ENCODE measurements at regions not wholly inside any gene's neighbourhood (a gene's known extent, or its start where the extent isn't known, plus 50 kb on each side); places are given as distances from the start of the nearest gene placed in this dataset.
"Not testable (repeated sequence)": the region's sequence is repeated elsewhere in the genome, so short reads cannot be mapped to it uniquely, and the experiment has no call there.

DNA sequence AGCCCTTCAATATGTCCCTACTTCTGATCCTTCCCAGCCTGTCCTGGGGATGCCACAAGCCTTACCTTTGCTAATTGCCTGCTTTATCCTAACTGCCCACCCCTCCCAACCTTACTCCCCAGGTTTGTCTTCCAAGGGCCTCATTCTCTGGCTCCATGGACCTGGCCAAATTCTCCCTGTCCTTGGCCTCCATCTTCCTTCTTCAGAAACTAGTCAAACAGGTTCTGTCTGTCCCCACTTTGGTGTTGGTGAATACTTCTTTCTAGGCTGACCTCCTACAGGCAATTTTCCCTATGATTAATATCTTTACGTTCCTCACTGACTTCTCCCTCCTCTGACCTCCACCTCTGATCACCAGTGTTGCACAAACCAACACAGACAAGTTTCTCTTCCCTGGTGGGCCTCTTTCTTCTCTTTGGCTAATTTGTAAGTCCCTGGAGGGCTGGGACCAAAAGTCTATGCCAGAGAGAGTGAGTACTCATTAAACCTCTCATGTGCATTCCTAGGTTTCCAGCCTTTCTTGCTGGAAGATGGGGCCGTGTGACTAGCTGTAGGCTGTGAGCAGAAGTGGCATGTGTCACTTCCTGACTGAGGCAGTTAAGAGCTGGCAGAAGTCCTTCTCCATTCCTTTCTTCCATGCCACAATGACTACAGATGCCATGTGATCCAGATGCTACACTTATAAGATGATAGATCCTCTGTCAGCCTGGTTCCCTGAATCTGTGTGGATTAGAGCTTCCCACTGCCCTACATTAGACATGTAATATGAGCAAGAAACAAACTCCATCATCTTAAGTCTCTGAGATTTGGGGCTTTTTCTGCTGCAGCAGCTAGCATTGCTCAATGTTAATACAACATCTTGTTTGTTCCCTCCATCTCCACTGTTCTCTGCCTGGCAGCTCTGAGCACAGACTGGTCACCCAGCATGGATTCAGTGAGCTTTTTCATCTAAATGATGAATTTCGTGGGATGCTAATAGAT, 382.7 kb downstream of the RPS24 start:
- no peak for DNase-seq (ENCODE audit: low spot score)

DNA sequence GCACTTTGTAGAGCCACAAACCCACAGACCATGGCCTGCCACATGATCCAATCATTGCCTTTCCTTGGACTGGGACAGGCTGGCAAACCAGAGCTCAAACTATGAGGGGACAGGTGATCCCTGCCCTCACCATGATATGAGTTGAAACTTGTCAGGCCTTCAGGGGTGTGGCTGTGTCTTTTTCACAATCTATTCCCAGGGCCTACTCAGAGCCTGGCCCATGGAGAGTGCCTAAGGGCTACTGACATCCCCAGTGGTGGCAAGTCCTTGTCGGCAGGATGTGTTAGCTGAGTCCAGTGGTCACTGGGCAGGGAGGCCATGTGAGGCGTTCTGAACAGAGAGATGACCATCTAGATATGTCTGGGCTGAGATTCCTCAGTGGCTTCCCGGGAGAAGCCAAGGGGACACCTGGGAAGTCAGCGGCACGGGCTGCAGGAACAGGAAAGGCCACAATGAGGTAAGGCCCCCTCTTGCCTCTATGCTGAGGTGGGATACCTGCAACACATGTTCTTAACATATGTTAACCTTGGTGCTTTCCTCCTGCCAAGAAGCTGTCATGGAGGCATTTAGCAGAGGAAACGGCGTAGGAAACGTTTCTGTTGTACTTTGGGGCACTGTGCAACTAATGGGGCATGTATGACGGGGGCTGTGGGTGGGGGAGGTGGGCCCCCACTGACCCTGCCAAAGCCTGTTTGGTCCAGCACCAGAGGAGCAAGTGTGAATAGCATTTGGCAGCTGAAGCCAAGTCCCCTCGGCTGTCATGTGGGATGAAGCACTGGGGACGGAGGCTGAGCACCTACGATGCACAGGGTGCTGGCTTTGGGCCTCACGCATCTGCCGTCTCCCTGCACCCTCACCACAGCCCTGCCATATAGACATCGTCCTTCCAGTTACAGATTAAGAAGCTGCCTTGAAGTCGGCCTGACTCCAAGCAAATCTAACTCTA, 384.0 kb downstream of the RPS24 start:
- DNase-seq (ENCODE audit: low spot score): no peak

DNA sequence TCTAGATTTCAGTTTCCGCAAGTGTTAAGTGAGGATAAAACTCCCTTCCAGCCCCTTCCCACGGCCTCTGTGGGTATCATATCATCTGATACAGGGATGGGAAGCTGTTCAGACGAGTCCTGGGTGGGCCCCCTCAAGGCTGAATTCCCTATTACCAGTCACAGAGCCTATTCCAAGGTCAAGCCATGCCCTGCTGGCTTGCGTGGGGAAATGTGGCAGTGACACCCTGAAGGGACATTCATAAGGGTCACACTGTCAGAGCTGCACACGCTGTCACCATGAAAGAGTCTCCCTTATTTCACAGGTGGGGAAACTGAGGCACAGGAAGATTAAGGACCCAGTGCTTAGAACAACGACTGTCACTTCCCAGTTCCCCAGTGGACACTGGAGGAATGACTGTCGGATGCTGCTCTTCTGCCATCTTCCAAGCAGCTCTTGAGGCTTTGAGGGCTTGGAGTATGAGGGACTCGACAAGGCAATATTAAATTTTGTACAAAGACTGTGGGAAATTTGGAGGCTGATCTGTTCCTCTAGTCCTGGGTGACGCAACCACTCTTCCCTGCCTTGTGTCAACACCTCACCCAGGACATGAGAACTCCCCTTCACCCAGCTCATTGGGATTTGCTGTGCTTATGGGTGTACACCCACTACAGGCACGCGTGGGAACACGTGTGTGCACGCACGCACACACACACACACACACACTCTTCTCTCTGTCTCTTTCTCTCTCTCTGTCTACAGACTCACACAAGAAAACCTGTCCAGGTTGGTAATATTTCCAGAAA, 386.0 kb downstream of the RPS24 start:
- no peak for DNase-seq (ENCODE audit: low spot score)

DNA sequence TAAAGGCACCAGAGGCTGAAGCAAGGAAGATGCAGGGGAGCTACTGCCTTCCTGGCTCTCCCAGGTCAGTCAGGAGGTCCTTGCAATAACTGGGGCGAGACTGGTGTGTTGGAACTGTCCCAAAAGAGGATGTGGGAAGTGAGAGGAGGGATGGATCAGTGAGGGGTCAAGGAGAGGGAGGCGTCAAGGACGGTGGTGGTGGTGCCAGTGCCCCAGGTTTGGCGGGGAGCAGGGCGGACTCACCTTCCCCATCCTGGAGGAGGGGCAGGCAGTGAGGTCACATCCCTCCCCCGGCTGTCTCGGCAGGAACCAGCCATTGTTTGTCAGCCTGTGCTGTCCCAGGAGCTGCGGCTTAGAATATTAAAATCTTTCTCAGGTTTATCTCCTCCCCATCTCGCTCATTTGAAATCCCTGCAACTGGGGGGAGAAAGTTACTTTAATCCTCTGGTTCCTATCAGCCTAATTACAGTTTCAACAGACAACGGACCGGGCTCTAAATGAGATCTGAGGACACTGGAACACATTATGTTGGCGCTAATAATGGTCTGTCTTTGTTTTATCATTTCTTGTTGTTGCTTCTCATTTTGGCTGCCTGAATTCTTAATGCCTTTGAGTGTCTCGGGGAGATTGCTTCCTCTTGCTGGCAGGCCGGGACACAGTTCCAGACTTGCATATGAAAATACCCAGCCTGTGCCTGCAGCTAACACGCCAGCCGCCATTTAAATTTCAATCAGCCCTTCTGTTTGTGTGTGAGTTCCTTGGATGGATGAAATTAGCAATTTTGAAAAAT, 387.5 kb downstream of the RPS24 start:
- DNase-seq (ENCODE audit: low spot score): no peak

DNA sequence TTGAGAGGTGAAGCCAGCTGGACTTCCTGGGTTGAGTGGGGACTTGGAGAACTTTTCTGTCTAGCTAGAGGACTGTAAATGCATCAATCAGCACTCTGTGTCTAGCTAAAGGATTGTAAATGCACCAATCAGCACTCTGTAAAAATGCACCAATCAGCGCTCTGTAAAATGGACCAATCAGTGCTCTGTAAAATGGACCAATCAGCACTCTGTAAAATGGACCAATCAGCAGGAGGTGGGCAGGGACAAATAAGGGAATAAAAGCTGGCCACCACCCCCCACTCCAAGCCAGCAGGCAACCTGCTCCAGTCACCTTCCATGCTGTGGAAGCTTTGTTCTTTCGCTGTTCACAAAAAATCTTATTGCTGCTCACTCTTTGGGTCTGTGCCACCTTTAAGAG, 390.4 kb downstream of the RPS24 start:
- DNase-seq (ENCODE audit: low spot score): not testable (repeated sequence)

DNA sequence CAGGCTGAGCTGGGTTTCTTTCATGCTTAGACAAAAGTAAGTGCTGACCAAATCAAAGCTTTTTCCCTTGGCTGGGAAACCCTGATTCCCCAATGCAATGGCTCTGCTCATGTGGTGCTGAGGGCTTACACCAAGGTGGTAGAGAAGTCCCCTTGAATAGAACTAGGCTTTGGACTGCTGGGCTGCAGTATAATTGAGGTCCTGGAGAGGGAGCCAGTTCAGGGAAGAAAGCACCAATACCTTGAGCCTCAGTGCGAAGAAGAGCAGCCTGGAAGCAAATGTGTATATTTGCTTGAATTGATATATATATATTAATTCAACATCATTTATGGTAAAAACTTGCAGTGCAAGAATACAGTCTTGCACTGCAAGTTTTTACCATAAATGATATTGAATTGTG, 391.1 kb downstream of the RPS24 start:
- no peak for DNase-seq (ENCODE audit: low spot score)

DNA sequence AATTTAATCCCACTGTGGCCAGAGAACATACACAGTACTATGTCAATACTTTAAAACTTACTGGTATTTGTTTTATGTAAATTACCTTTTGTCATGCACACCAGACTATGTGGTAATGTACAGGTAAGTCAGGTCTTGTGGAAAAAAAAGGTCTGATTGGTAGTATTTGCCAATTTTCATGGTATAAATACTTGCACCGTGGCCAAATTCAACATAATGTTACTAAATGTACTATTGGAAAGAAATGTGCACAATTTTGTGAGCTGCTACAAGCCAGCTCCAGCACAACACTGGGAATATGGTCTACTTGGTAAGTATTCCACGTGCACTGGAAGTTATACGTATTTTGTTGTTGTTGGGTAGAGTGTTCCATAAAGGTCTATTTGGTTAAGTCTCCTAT, 392.5 kb downstream of the RPS24 start:
- DNase-seq (ENCODE audit: low spot score): no peak

DNA sequence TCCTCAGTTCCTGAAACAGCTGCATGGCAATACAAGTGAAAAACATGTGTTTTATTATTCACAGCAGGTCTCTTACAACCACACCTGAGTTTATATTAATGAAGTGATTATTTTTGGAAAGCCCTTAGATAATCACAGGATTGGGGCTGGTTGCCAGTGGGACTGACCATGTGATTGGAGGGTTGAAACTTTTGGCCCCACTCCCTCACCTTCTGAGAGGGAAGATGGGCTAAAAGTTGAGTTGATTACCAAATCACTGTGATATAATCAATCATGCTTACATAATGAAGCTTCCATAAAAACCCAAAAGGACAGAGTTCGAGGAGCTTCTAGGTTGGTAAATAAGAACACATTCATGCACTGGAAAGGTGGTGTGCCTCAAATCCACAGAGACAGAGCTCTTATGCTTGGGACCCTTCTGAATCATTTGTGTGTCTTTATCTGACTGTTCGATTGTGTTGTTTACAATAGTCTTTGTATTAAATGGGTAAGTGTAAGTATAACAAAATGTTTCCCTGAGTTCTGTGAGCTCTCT, 393.9 kb downstream of the RPS24 start:
- DNase-seq (ENCODE audit: low spot score): no peak

DNA sequence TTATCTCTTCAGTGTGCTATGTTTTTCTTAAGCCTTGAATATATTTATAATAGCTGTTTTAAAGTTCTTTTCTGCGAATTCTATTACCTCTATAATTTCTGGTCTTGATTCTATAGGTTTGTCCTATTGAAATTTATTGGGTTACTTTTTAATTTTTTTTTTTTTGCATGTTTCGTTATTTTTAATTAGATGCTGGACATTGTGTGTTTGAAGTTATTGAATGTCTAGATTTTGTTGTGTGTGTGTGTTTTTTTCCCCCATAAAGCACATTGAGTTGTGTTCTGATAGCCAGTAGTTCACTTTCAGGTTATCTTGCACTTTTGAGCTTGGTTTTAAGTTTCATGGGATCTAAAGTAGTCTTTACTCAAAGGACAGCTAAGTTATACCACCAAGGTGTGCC, 394.9 kb downstream of the RPS24 start:
- DNase-seq (ENCODE audit: low spot score): no peak

DNA sequence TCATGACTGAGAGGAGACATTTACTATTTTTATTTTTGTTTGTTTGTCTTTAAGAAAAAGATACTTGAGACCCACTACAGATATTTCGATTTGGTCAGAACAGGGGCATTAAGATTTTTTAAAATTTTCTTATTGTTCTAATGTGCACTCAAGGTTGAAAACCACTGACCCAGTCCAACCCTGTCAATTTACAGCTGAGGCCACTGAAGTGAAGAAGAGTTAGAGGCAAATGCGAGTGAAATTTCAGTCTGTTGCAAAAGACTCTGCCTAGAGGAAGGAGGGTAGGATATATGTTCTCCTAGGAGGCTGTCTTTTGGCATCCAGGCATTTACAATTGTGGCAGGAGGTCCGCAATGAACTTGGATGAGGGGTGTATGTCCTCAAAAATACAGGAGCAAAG, 396.3 kb downstream of the RPS24 start:
- no peak for DNase-seq (ENCODE audit: low spot score)

DNA sequence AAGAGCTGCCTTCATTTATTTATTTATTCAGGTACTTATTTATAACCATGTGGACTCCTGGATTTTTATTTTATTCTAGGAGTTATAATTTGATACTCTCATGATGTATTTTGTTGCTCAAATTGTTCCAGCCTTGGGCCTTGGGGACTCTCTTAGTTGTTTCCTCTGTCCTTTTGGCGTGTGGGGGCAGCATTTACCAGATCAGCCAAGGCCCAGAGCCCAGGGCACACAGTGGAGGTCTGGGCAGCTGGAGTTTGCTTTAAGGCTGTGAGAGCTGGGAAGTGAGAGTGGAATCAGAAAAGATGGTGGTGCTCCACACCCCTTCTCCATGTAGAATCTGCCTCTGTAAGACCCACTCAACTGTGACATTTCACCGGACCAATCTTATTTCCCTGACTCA, 398.9 kb downstream of the RPS24 start:
- DNase-seq (ENCODE audit: low spot score): no peak

DNA sequence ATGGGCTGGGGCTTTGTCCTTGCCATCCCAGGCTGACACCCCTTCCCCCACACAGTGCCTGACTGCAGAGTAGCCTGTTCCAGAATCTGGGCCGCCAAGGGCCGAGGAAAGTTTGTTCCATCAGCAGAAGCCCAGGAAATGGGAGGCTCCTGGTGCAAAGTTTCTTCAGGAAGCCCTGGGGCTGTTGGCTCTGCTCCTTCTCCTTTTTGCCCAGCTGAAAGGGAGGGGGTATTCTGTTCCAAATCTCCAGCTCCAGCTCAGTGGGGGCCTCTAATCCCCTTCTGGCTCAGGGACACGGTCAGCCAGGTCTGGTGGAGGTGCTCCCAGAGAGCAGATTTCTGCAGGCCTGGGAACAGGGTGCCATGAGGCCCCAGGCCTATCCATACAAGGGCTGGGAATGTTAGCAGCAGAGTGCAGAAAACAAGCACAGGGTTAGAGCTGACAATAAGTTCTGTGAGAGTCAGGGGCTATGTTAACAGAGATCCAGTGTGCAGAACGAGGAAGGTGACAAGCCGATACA, 399.5 kb downstream of the RPS24 start:
- no peak for DNase-seq (ENCODE audit: low spot score)

DNA sequence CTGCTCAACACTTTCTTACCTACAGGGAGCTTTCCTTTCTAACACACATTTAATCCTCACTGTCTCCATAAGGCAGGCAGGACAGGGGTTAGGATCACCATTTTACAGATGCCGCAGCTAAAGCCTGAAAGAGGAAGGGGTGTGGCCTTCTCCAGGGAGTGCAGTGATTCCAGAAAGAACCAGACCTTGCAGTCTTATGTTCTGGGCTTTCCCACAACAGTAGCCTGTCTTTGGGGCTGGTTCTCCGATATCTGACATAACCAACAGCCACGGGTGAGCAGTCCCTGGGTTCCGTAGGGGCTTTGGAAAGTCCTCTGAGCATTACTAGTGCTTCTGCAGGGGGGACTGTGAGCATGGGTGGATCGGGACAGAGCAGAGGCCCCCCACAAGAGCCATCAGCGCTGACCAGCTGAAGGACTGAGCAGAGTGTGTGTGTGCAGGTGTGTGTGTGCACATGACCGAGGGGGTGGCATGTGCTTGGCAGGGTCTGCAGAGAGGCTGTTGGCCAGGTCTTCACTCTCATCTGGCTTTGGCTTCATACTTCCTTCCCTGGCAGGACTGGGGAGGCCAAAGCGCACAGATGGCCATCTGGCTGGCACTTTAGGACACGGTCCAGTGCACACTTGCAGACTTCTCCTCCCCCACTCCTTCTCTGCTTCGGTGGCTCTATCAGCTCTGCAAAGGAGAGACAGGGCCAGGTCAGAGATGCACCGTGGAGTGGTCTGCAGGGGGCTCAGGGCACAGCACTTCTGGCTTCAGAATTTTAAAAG, 400.3 kb downstream of the RPS24 start:
- no peak for DNase-seq (ENCODE audit: low spot score)

DNA sequence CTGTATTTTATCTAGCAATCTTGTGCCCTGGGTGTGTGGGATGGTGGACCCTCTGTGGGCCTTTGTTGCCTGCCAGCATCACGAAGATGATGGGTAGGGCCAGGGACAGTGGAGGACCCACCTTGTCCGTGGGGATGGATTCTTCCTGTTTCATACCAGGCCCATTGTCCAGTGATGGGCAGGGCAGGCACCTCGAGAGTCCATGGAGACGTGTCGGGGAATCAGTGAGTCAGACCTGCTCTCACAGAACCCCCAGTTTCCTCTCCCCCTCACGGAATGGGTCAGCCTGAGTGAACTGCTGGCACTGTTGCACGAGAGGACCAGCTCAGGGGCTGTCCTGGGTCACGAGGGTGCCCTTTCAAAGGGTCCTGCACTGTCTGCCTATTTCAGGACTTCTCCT, 401.2 kb downstream of the RPS24 start:
- DNase-seq (ENCODE audit: low spot score): no peak

DNA sequence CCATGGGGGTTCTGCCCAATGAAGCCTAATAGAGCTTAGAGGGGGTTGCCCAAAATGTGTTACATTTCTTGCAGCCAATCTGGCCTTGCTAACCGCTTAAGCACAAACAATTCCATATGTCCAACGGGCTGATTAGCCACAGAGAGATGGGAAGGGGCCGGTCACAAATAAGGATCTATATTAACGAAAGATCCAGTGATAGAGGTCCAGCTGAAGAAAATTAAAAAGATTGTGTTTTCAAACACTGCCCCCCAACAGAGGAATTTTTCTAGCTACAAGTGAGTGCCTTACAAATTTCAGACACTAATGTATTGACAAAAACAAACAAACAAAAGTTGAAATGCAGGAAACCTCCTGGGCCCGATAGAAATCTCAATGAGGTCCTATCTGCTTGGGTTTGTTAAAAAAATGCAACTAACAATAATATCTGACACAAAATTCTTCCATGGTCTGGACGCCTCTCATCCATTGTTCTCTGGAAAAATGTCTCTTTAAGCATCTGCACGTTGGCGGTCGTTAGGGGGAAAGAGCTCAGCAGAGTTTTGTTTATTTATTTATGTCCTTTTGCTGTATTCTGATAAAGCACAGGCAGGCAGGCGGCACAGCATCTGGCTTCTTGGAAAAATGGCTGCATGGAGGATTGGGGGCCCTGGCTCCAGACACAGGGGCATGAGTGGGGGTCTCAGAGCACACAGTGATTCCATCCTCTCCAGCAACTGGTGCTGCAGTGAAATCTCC, 402.0 kb downstream of the RPS24 start:
- no peak for DNase-seq (ENCODE audit: low spot score)

DNA sequence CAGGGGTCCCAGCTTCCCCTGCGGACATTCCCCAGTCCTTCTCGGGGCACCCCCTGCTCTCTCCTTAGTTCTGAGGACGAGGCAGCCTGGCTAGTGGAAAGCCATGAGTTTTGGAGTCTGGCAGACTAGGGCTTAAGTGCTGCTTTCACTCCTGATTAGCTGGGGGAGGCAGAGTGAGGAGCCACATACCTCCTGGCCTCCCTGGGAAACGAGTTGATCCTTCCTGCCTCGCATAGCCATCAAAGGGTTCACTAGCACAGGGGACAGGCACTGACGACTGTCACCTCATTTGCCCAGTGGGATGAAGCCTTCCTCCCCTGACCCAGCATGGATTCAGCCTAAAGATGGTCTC, 402.5 kb downstream of the RPS24 start:
- no peak for DNase-seq (ENCODE audit: low spot score)

DNA sequence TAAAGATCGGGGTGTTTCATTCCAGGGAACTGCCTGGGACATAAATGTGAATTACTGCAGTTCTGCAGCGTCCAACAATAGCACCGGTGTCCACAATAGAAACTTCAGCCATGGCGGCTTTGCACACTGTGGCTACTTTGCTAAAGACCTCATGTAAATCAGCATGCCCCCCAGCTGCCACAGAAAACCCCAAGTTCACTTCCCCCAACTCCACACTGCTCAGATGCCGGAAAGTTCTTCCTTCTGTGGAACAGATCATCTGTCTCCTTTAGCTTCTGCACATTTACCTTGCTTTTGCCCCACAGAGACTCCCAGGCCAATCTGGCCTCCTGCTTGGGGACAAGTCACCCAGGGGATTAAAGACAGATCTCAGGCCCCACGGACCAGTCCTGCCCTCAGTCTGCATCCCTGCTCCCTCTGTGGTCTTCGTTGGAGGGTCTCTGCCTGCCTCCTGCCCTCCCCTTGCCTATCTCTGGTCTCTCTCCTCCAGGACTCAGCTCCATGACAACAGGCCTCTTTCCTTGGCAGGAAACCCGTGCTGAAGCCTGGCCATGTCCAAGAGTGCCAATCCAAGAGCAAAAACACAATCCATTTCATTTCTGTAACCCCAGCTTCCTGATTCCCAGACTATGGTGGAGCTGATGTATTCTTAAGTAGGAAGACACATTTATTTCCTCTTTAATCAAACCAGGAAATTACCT, 403.2 kb downstream of the RPS24 start:
- DNase-seq (ENCODE audit: low spot score): no peak

DNA sequence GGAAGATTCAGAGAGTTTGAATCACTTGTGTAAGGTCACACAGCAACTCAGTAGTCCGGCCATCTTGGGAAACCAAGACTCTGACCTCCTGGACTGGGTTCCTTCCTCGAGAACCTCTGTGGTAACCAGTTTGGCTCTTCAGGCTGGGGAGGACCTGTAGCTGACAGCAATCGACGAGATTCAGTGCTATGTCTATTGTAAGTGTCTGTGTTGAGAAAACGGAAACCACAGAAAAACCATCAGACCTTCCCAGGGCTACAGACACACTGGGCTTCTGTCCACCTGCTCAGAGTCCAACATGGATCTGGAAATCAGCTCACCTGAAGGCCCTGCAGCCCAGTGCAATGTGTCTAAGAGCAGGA, 403.7 kb downstream of the RPS24 start:
- DNase-seq (ENCODE audit: low spot score): no peak

Data from COLO829 (cell line).